ENCODE measurements at regions not wholly inside any gene's neighbourhood (a gene's known extent, or its start where the extent isn't known, plus 50 kb on each side); places are given as distances from the start of the nearest gene placed in this dataset.
"Not testable (repeated sequence)": the region's sequence is repeated elsewhere in the genome, so short reads cannot be mapped to it uniquely, and the experiment has no call there.

DNA sequence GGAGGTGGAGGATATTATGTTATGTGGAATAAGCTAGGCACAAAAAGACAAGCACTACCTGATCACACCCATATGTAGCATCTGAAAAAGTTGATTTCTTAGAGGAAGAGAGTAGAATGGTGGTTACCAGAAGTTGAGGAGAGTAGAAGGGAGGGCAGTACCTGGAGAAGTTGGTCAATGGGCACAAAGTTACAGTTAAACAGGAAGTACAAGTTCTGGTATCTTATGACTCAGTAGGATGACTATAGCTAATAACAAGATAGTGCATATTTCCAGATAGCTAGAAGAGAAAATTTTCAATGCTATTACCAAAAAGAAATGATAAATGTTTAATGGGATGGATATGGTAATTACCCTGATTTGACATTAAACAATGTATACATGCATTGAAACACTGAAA is 686.7 kb downstream of the ISL1 start:
- H3K4me3 ChIP-seq (ENCODE audit: low read depth, low read length), result no peak overlapping the region
- no peak for DNase-seq (ENCODE audit: low read depth)
- TF ChIP-seq MYC (IDR thresholded peaks at IDR 0.05; ENCODE audit: low read depth, low read length) (no peak), POLR2A (IDR thresholded peaks at IDR 0.05; ENCODE audit: extremely low read depth, insufficient read length) (no peak)
- TF ChIP-seq, protein P1, sequence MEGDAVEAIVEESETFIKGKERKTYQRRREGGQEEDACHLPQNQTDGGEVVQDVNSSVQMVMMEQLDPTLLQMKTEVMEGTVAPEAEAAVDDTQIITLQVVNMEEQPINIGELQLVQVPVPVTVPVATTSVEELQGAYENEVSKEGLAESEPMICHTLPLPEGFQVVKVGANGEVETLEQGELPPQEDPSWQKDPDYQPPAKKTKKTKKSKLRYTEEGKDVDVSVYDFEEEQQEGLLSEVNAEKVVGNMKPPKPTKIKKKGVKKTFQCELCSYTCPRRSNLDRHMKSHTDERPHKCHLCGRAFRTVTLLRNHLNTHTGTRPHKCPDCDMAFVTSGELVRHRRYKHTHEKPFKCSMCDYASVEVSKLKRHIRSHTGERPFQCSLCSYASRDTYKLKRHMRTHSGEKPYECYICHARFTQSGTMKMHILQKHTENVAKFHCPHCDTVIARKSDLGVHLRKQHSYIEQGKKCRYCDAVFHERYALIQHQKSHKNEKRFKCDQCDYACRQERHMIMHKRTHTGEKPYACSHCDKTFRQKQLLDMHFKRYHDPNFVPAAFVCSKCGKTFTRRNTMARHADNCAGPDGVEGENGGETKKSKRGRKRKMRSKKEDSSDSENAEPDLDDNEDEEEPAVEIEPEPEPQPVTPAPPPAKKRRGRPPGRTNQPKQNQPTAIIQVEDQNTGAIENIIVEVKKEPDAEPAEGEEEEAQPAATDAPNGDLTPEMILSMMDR (IDR thresholded peaks at IDR 0.05; ENCODE audit: low read depth, low read length), result no peak
- TF ChIP-seq, protein P2, sequence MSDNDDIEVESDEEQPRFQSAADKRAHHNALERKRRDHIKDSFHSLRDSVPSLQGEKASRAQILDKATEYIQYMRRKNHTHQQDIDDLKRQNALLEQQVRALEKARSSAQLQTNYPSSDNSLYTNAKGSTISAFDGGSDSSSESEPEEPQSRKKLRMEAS (IDR thresholded peaks at IDR 0.05; ENCODE audit: low read depth, low read length), result no peak

DNA sequence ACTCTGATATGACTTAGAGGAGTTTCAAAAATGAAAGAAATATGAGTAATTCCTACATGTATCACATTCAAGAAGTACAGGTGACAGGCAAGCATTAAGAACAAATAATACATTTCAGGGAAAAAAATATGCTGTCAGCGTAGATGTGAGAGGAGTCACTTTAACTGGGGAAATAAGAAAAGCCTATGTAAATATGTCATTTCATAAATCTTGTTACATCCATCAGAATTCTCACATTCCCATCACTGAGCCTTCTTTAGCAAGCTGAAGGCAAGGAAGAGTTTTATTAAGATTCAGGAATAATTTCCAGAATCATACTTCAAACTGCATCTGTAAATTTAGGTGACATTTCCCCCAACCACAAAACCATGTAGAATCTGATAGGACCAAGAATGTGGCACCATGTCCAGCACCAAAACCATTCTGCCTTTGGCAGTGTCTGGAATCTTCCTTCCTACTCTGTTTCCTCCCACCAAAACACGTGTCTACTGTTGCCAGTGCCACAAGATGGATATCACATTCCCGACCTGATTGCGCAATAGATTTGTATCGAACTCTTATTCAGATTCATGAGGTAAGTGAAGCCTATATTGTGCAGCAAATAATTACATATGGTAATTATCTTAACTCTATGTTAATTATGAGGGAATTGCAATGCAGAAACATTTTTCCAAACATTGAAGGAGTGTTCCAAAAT is 690.9 kb downstream of the ISL1 start:
- DNase-seq (ENCODE audit: low read depth), result no peak
- no peak overlapping the region for H3K4me3 ChIP-seq (ENCODE audit: low read depth, low read length)

DNA sequence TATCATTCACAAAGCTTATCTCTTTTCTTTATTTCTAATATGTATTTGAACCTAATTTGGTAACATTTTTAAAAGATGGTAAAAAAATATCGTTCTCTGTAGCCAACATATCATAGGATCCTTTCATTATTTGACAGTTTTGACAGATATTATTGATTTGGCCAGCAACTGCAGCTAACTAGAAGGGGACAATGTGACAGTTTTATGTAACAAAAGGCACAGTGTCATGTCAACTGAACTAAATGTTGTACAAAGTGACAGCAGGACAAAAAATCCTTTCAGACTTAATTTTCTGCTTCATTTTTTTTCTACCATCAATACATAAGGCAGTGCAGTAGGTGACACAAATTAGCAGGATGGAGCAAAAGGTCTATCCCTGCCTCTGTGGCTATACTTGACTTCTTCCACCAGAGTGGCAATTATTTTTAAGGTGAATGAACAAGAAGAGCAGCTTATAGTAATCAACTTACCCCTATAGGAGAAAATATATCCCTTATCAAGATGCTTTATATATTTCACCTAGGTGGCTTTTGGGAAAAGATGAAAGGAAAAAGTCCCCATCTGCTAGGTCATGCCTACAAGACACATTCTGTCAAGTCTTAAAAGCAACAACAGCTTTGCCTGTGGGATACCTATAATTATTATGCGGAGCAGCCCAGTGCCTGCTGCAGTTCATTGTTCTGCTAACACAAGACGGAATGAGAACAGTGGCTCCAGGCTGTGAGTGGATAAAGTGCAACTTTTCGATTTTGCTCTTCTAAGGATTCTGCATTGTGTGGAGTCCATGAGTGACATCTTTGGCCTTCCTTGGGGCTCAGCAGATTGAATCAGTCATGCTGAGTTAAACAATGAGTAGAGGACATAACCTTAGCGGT is 694.9 kb downstream of the ISL1 start:
- no peak overlapping the region for H3K4me3 ChIP-seq (ENCODE audit: low read depth, low read length)
- TF ChIP-seq MYC (IDR thresholded peaks at IDR 0.05; ENCODE audit: low read depth, low read length) (no peak), POLR2A (IDR thresholded peaks at IDR 0.05; ENCODE audit: extremely low read depth, insufficient read length) (no peak)
- TF ChIP-seq, protein P1 (IDR thresholded peaks at IDR 0.05; ENCODE audit: low read depth, low read length), result no peak
- TF ChIP-seq, protein P2 (IDR thresholded peaks at IDR 0.05; ENCODE audit: low read depth, low read length), result no peak
- no peak for DNase-seq (ENCODE audit: low read depth)

More for the DNA sequence above, 690.9 kb downstream of the ISL1 start:
- TF ChIP-seq, protein P2 (IDR thresholded peaks at IDR 0.05; ENCODE audit: low read depth, low read length), result no peak
- TF ChIP-seq MYC (IDR thresholded peaks at IDR 0.05; ENCODE audit: low read depth, low read length) (no peak), POLR2A (IDR thresholded peaks at IDR 0.05; ENCODE audit: extremely low read depth, insufficient read length) (no peak)
- TF ChIP-seq, protein P1 (IDR thresholded peaks at IDR 0.05; ENCODE audit: low read depth, low read length), result no peak

DNA sequence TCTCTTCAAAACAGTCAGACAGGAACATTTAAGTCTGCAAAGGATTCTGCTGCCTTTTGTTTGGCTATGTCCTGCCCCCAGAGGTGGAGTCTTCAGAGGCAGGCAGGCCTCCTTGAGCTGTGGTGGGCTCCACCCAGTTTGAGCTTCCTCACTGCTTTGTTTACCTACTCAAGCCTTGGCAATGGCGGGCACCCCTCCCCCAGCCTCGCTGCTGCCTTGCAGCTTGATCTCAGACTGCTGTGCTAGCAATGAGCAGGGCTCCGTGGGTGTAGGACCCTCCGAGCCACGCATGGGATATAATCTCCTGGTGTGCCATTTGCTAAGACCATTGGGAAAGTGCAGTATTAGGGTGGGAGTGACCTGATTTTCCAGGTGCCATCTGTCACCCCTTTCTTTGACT is 685.4 kb upstream of the ITGA1 start:
- DNase-seq (ENCODE audit: low read depth); H3K4me3 ChIP-seq (ENCODE audit: low read depth, low read length): not testable (repeated sequence)

DNA sequence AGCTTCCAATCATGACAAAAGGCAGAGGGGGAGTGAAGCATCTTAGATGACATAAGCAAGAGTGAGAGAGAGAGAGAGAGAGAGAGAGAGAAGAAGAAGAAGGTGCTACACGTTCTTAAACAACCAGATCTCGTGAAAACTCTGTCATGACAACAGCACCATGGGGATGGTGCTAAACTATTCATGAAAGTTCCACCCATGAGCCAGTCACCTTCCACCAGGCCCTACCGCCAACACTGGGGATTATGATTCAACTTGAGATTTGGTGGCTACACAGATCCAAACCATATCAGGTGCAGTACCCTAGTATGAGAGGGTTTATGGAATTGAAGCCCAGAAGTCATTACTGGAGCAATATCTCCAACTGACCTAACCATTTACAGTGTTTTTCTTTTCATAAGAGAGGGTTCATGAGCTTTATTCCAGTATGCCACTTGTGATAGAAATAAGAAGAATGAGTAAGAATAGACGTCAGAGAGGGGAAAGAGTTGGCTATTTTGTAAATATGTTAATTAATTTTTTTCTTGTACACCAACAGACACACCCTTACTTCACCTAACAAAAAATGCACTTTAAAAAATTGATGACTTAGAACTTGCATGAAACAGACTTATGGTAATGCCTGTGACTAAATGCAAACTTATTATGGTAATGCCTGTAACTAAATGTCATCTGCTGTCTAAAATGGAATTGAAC is 680.4 kb upstream of the ITGA1 start:
- H3K4me3 ChIP-seq (ENCODE audit: low read depth, low read length), result no peak overlapping the region
- TF ChIP-seq, protein P1 (IDR thresholded peaks at IDR 0.05; ENCODE audit: low read depth, low read length), result no peak
- TF ChIP-seq POLR2A (IDR thresholded peaks at IDR 0.05; ENCODE audit: extremely low read depth, insufficient read length) (no peak), MYC (IDR thresholded peaks at IDR 0.05; ENCODE audit: low read depth, low read length) (no peak)
- TF ChIP-seq, protein P2 (IDR thresholded peaks at IDR 0.05; ENCODE audit: low read depth, low read length), result no peak
- DNase-seq (ENCODE audit: low read depth), result no peak

DNA sequence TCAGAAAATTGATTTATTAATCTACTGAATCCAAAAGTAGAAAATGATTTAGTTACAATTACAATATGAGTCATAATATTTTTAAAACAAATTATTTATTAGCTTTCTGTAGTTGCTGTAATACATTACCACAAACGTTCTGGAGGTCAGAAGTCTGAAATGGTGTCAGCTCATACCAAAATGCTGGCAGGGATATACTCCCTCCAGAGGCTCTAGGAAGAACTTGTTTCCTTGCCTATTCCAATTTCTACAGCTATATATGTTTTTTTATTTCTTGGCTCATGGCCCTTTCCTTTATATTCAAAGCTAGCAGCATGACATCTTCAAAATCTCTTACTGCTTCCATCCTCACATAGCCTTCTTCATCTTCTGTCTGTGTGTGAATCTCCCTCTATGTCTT is 667.9 kb upstream of the ITGA1 start:
- no peak overlapping the region for H3K4me3 ChIP-seq (ENCODE audit: low read depth, low read length)

More for the DNA sequence above, 667.9 kb upstream of the ITGA1 start:
- no peak for DNase-seq (ENCODE audit: low read depth)
- TF ChIP-seq, protein P1 (IDR thresholded peaks at IDR 0.05; ENCODE audit: low read depth, low read length), result no peak

Measured in NB4 (cell line).